Muscle layer of colon (tissue), 2 donors: ENCODE measurements at regions not wholly inside any gene's neighbourhood (a gene's known extent, or its start where the extent isn't known, plus 50 kb on each side); places are given as distances from the start of the nearest gene placed in this dataset.

Experiments
- H3K27ac ChIP-seq: one replicate; pipeline ENCODE4 v1.7.0; 2013; ENCODE audit warnings: low read depth, mild to moderate bottlenecking, low read length, moderate library complexity
- H3K27me3 ChIP-seq, 2 donors: one replicate each; pipeline ENCODE4 v1.7.0; 2013; ENCODE audit warnings: low read length in 2 of 2, mild to moderate bottlenecking in 2 of 2; ENCODE audit not compliant: insufficient read depth in 2 of 2, control insufficient read depth in 1 of 2
- H3K36me3 ChIP-seq: one replicate; pipeline ENCODE4 v1.7.0; 2013; ENCODE audit warnings: mild to moderate bottlenecking, low read length; ENCODE audit not compliant: insufficient read depth
- H3K4me1 ChIP-seq: one replicate; pipeline ENCODE4 v1.7.0; 2013; ENCODE audit warnings: mild to moderate bottlenecking, low read length; ENCODE audit not compliant: insufficient read depth
- H3K4me3 ChIP-seq, 2 donors: one replicate each; pipeline ENCODE4 v1.7.0; 2013; ENCODE audit warnings: low read length in 2 of 2, low read depth in 1 of 2, mild to moderate bottlenecking in 1 of 2, moderate library complexity in 1 of 2
- H3K9ac ChIP-seq: one replicate; pipeline ENCODE4 v1.7.0; 2013; ENCODE audit warnings: low read length
- H3K9me3 ChIP-seq: one replicate; pipeline ENCODE4 v1.7.0; 2013; ENCODE audit warnings: mild to moderate bottlenecking, low read length
- donor health status: abdominal sarcoma.
- donor health status: Adenocarcinoma of cecum.

DNA sequence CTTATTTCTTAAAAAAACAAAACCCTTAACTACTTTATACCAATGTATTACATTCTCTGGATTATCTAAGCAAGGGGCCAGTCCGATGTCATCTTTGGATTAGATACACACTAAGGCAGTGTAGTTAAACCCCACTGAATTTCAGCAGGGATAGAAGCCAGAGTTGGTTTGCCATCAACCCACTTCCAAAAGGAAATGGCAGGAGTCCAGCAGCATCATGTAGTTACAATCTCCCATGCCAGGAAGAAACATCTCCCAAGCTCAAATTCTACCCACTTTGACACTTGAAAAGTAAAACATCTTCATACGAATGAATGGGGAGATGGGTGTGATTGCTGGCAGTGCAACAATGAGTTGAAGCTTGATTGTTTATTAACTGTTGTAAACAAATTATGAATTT lies 203.5 kb upstream of the PLXNC1 start:
- Histone ChIP-seq H3K4me3 (no peak overlapping the region), H3K27ac (no peak overlapping the region), H3K9me3 (no peaks in the 10 kb centered on the region), H3K9ac (no peak overlapping the region), H3K4me1 (no peaks in the 10 kb centered on the region), H3K36me3 (no peaks in the 10 kb centered on the region), H3K27me3 (no peaks in the 10 kb centered on the region)

DNA sequence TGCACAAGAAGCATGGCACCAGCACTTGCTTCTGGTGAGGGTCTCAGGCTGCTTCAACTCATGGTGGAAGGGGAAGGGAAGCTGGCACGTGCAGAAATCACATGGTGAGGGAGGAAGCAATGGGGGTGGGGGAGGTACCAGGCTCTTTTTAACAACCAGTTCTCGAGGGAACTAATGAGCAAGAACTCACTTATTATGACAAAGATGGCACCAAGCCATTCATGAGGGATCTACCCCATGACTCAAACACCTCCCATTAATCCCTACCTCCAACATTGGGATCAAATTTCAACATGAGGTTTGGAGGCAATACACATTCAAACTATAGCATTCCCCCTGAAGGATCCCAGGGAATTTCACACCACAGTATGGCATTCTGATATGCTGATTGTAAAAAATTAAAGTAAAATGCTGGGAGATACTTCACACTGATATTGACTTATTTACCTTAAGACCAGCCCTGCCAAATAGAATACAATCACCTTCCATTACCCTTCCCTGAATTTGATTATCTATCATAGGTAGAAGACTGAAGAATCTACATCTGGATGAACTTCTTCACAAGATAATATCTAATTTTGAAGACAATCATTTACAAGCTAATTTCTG lies 201.7 kb upstream of the PLXNC1 start:
- Histone ChIP-seq H3K27me3 (no peaks in the 10 kb centered on the region), H3K4me3 (no peak overlapping the region), H3K4me1 (no peaks in the 10 kb centered on the region), H3K36me3 (no peaks in the 10 kb centered on the region), H3K27ac (no peak overlapping the region), H3K9me3 (no peaks in the 10 kb centered on the region), H3K9ac (no peak overlapping the region)

DNA sequence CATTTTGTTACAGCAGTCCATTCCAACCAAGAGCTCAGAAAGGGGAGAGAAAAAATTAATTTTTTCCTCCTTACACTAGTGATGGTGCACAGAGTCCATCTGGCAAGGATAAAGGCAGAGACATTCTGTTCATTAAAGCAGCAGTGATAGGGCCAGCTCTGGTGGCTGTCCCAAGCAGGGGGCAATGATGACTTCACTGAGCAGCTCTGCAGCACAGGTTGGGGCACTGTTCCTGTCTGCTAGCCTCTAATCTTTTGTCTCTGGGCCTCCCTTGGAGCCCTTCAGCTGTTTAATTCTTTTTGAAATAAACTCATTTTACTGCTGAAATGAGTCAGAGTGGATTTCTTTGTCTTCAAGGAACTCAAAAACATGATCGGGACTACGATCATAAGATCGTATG lies 200.9 kb upstream of the PLXNC1 start:
- no peak overlapping the region for H3K9ac ChIP-seq
- no peaks in the 10 kb centered on the region for H3K4me1 ChIP-seq
- H3K27me3 ChIP-seq: no peaks in the 10 kb centered on the region
- no peaks in the 10 kb centered on the region for H3K36me3 ChIP-seq
- no peak overlapping the region for H3K4me3 ChIP-seq
- no peaks in the 10 kb centered on the region for H3K9me3 ChIP-seq
- no peak overlapping the region for H3K27ac ChIP-seq

DNA sequence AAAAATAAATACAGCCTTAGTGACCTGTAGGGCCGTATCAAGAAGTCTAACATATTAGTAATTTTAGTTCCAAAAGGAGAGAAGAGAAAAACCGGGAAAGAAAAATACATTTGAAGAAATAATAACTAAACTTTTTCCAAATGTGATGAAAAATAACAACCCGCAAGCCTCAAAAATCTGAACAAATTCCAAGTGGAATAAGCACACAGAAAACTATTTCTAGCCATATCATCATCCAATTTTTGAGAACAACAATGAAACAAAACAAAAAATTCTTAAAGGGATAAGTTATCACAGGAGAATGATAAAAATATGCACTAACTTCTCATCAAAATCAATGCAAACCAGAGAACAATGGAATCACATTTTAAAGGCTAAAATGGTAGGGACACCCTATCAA lies 198.1 kb upstream of the PLXNC1 start:
- Histone ChIP-seq H3K9me3 (no peaks in the 10 kb centered on the region), H3K27ac (no peak overlapping the region), H3K4me1 (no peaks in the 10 kb centered on the region), H3K36me3 (no peaks in the 10 kb centered on the region), H3K4me3 (no peak overlapping the region), H3K27me3 (no peaks in the 10 kb centered on the region), H3K9ac (no peak overlapping the region)

DNA sequence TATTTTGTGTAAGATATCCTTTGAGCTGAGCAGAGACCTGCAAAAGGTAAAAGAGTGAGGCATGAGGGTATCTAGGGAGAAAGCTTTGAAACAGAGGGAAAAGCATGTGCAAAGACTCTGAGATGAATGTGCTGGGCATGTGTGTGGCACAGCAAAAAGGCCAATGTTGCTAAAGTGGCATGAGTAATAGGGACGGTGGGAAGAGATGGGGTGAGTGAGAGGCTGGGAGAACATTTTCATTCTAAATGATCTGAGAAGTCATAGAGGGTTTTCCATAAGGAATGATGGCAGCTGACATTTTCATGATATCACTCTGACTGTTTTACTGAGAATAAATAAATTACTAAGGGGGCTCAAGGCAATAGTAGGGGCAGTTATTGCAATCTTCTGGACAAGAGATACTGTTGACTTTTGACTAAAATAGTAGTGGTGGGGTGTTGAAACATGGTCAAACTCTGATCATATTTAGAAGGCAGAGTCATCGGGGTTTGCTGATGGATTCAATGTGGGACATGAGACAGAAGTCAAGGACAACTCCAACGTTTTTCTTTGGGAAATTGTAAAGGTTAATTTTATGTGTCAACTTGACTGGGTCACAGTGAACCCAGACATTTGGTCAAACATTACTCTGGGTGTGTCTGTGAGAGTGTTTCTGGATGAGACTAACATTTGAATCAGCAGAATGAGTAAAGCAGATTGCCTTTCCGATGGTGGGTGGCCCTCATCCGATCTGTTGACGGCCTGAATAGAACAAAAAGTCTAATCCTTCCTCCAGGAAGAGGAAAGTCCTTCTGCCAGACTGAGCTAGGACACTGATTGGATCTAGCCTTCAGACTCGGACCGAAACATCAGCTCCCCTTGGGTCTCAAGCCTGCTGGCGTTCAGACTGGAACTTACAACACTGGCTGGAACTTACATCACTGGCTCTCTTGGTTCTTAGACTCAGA lies 193.9 kb upstream of the PLXNC1 start:
- Histone ChIP-seq H3K4me3 (no peak overlapping the region), H3K36me3 (no peaks in the 10 kb centered on the region), H3K27me3 (no peaks in the 10 kb centered on the region), H3K4me1 (no peaks in the 10 kb centered on the region), H3K9ac (no peak overlapping the region), H3K27ac (no peak overlapping the region), H3K9me3 (no peaks in the 10 kb centered on the region)

DNA sequence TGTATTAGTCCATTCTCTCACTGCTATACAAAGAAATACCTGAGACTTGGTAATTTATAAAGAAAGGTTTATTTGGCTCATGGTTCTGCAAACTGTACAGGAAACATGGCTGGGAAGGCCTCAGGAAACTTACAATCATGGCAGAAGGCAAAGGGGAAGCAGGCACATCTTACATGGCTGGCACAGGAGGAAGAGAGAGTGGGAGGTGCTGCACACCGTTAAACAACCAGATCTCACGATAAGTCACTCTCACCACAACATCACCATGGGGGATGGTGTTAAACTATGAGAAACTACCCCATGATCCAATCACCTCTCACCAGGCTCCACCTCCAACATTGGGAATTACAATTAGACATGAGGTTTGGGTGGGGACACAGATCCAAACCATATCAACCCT lies 191.8 kb upstream of the PLXNC1 start:
- Histone ChIP-seq H3K9me3 (no peaks in the 10 kb centered on the region), H3K27ac (no peak overlapping the region), H3K27me3 (no peaks in the 10 kb centered on the region), H3K9ac (no peak overlapping the region), H3K4me3 (no peak overlapping the region), H3K36me3 (no peaks in the 10 kb centered on the region), H3K4me1 (no peaks in the 10 kb centered on the region)

DNA sequence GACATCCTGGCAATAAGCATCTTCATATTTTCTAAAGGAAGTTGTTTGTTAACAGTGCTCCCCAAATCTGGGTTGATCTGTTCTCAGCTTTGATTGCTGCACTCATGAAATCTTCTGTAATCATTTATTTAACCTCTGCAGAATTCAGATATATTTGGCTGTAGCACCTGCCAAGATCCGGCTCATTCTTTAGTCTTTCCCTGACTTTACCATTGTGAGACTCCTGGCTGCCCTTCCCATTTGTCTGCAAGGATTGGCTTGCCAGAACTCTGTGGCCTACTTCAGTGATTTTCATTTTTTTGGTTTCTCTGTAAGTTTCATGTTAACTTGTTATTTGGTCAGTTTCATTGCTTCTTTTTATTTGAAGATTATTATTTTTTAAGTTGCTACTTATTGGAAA lies 191.2 kb upstream of the PLXNC1 start:
- Histone ChIP-seq H3K4me1 (no peaks in the 10 kb centered on the region), H3K9me3 (no peaks in the 10 kb centered on the region), H3K9ac (no peak overlapping the region), H3K4me3 (no peak overlapping the region), H3K27me3 (no peaks in the 10 kb centered on the region), H3K36me3 (no peaks in the 10 kb centered on the region), H3K27ac (no peak overlapping the region)

DNA sequence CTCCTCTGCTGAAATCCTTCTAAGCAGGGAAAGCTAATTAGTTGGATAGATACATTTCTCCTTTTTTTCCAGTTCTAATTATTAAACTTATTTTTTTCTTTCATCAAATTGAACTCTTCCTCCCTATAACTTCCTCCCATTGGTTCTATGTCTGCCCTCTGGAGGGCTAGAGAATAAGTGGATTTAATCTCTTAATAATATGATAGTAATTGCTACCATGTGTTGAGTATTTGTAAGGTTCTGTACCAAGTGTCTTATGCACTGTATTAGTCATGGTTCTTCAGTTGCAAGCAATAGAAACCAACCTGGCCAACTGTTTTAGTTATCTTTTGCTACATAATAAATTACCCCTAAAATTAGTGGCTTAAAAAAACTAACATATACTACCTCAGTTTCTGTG lies 190.5 kb upstream of the PLXNC1 start:
- H3K36me3 ChIP-seq: no peaks in the 10 kb centered on the region
- no peak overlapping the region for H3K4me3 ChIP-seq
- H3K9me3 ChIP-seq: no peaks in the 10 kb centered on the region
- H3K27ac ChIP-seq: no peak overlapping the region
- no peak overlapping the region for H3K9ac ChIP-seq
- no peaks in the 10 kb centered on the region for H3K4me1 ChIP-seq
- no peaks in the 10 kb centered on the region for H3K27me3 ChIP-seq

DNA sequence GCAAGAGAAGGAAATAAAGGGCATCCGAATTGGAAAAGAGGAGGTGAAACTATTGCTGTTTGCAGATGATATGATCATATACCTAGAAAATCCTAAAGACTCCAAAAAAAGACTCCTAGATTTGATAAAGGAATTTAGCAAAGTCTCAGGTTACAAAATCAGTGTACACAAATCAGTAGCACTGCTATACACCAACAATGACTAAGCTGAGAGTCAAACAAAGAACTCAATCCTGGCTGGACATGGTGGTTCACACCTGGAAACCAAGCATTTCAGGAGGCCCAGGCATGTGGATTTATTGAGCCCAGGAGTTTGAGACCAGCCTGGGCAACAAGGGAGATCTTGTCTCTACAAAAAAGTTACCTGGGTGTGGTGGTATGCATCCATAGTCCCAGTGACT lies 188.7 kb upstream of the PLXNC1 start:
- Histone ChIP-seq H3K36me3 (no peaks in the 10 kb centered on the region), H3K27me3 (no peaks in the 10 kb centered on the region), H3K27ac (no peak overlapping the region), H3K4me1 (no peaks in the 10 kb centered on the region), H3K9ac (no peak overlapping the region), H3K4me3 (no peak overlapping the region), H3K9me3 (no peaks in the 10 kb centered on the region)

DNA sequence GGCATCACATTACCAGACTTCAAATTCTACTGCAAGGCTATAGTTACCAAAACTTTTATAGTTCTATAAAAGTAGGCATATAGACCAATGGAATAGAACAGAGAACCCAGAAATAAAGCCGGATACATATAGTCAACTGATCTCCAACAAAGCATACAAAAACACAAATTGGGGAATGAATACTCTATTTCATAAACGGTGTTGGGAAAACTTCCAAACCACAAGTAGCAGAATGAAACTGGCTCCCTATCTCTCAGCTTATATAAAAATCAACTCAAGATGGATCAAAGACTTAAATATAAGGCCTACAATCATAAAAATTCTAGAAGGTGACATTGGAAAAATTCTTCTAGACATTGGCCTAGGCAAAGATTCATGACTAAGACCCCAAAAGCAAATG lies 187.9 kb upstream of the PLXNC1 start:
- Histone ChIP-seq H3K27ac (no peak overlapping the region), H3K27me3 (no peaks in the 10 kb centered on the region), H3K9me3 (no peaks in the 10 kb centered on the region), H3K4me1 (no peaks in the 10 kb centered on the region), H3K4me3 (no peak overlapping the region), H3K36me3 (no peaks in the 10 kb centered on the region), H3K9ac (no peak overlapping the region)

DNA sequence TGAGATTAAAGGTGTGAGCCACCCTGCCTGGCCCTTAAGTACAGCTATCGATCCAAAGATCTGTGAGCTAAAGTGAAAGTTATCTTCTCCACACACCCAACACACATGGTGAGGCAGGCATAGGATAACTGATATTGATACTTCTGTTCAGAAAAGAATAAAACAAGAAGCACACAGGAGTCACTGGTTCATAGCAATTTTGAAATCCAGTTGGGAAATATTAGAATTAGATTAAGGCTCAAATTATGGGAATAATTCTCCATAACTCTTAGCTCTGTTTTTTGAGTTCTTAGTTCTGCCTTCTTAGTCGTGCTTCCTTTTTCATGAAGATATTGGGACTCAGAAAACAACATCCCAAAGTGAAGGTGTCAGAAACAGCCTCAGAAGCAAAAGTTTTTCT lies 186.0 kb upstream of the PLXNC1 start:
- no peak overlapping the region for H3K4me3 ChIP-seq
- H3K4me1 ChIP-seq: no peaks in the 10 kb centered on the region
- H3K27me3 ChIP-seq: no peaks in the 10 kb centered on the region
- H3K9me3 ChIP-seq: no peaks in the 10 kb centered on the region
- no peak overlapping the region for H3K9ac ChIP-seq
- no peak overlapping the region for H3K27ac ChIP-seq
- no peaks in the 10 kb centered on the region for H3K36me3 ChIP-seq

DNA sequence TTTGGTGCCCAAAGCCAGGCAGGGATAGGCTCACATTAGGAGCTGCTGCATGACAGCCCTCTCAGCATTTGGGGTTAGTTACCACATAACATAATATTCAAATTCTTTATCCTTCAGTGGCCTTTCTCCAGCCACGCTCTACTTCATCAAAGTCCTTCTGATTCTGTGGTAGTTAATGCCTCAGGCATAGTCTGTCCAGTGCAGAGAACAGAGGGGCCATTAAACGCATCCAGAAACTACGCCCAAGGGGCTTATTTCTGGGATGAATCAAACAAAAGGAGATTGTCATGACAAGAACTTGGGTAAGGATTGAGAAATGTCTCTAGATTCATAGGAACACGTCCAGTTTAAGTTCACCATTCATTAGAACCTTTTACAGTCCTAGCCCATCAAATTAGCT lies 183.4 kb upstream of the PLXNC1 start:
- no peaks in the 10 kb centered on the region for H3K9me3 ChIP-seq
- H3K9ac ChIP-seq: no peak overlapping the region
- no peaks in the 10 kb centered on the region for H3K4me1 ChIP-seq

More for the DNA sequence above, 183.4 kb upstream of the PLXNC1 start:
- no peaks in the 10 kb centered on the region for H3K36me3 ChIP-seq
- no peak overlapping the region for H3K4me3 ChIP-seq
- no peak overlapping the region for H3K27ac ChIP-seq
- no peaks in the 10 kb centered on the region for H3K27me3 ChIP-seq
